NCI-H524 treated with DMSO at 0.1 percent for 48 hours (cell line): ENCODE measurements at regions not wholly inside any gene's neighbourhood (a gene's known extent, or its start where the extent isn't known, plus 50 kb on each side); places are given as distances from the start of the nearest gene placed in this dataset.

ENCODE experiments used
- DNase-seq: peaks from one replicate; lab custom pipeline; 2025; lab: John Stamatoyannopoulos, UW

DNA sequence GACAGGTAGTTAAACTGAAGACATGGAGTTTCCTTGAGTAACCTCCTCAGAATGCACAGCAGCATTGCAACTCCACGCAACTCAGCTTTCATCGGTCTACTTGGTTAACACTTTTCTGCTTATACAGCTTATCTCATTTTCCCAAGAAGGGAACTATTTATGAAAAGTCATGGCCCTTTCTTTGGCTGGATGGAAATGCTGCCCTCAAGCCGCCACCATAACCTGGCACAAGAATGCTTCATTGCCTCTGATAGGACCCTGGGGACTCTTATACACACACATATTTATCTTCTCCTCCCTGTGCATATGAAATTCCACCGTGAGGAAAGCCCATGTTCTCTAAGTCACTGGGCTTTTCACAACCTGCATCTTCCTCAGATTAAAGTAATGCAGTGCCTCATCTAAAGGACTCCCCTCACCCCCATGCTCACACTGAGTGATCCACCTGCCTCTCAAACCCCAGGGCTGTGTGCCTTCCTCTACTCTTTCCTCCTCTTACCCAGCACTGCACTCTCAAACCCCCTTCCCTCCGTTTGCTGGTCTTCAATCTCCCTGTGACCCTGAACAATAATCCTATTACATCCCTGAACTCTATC is 192.0 kb upstream of the HNRNPA3 start:
- DNase-seq, result no peak

DNA sequence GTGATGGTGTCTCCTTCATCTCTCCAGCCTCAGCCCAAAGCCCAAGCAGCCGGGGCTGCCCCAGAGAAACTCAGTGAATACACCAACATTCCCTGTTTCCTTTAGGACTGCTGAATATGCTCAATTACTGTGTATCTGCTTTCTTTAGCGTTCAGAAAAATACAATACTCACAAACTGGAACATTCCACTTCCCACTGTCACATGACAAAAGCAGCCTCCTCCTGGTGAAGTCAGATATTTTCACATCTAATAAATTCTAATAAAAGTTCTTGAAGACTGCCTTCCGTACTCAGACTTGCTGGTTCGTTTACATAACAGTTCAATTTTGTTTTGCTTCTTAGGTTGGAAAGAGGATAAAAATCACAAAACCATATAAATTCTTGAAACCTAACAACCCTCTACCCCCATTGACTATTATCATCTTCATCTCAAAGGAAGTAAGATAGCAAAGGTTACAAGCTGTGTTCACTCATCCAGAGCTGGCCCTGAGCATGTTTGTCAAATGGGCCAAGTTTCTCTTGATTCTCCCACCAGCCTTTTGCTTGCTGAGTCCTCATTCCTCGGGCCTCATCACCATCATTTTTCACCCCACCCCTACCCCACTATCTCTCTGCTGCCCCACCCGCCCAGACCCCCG is 190.8 kb upstream of the HNRNPA3 start:
- DNase-seq, result no peak

DNA sequence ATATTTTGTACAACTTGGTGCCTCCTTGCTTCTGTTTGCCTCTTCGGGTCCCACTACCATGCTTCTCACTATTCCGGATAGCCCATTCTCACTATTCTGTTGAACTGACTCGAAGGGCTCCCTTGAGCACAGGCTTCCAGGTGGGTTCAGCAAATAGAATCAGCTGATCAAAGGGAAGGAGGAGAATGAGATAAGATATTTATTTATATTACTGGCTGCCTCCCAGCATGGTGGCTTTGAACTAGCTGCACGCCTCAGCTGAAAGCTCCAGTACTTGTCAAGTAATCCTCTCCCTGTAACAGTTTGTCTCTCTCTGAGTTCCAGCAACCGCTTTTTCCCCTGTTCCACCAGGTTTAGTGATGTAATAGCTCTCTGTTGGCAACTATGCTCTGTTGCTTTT is 187.8 kb upstream of the HNRNPA3 start:
- DNase-seq, result no peak

DNA sequence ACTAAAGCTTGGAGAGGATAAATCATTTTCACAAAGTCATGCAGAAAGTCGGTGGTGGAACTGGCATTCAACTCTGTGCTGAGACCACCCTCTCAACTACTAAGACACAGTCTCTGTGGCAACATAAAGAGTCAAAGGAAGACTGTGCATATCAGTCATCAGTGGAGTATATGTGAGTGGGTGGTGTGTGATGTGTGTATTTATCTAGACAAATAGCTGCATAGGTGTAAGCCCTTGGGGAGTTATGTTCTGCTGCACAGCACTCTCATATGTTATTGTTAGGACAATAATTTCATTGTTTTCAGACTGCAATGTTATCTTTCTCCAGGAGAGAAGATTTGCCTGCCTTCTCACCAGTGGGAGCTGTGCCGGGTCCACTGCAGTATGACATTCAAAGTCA is 186.3 kb upstream of the HNRNPA3 start:
- DNase-seq, result no peak

DNA sequence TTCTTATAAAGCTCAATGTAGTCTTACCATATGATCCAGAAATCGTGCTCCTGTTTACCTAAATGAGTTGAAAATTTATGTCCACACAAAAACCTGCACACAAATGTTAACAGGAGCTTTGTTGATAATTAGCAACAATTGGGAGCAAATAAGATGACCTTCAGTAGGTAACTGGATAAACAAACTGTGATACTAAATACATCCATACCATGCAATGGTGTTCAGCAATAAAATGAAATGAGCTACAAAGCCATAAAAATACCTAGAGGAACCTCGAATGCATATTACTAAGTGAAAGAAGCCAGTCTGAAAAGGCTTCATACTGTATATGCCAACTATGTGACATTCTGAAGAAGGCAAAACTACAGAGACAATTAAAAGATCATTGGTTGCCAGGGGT is 185.6 kb upstream of the HNRNPA3 start:
- no peak for DNase-seq

DNA sequence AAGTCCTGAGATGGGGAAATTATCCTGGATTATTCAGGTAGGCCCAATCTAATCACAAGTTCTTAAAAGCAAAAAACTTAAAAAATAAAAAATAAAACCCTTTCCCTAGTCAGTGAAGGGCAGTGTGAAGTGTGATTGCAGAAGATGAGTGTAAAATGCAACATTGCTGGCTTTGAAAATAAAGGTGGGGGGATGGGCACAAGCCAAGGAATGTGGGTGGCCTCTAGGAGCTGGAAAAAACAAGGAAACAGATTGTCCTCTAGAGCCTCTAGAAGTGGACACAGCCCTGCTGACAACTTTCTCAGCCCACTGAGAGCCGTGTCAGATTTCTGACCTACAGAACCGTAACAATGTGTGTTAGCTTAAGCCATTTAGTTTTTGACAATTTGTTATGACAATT is 184.3 kb upstream of the HNRNPA3 start:
- no peak for DNase-seq

DNA sequence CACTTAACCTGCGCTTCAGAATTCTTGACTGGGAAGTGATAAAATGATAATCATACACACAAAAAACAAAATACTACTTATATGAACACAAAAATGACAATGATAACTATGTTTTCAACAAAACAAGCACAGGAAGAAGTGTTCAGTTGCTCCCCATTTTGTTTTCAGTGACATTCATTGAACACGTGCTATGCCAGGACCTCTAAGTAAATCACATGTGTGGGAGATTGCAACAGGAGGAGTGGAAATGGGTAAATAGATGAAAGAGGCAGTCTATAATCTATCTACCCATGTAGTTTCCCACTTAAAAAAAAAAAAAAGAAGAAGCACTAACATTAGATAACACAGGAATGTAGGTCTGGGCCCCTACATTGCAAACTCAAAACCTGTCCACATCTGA is 183.5 kb upstream of the HNRNPA3 start:
- DNase-seq, result no peak

DNA sequence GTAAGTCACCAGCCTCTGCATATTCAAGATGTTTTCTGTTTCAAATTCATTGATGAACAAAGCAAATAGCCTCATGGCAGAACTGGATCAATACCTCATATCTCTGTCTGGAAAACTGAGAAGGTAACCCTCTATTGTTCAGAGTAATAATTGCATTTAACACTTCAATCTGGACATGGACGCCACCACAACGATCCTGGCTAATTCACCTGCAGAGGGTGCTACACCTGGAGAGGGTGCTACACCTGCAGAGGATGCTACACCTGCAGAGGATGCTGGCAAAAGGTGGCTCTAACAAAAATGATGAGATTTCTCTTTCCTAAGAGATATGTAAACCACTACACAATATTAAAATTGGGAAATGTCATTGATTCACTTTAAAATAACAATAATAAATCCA is 183.1 kb upstream of the HNRNPA3 start:
- no peak for DNase-seq

DNA sequence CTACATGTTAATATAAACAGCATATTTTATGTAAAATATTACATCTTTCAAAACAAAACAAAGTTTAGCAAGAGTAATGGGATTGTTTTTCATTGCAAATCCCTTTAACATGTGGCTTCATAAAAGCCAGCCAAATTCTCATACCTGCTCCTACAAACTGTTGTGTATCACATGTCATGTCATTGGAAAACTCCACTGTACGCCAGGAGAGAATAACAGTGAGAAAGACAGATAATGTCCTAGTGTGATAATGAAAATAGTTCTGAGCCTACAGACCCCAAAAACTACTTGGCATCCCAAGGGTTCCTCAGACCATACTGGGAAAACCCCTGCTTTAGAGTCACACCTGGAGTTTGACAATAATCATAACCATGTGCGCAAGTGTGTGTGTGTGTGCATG is 182.7 kb upstream of the HNRNPA3 start:
- DNase-seq, result no peak

DNA sequence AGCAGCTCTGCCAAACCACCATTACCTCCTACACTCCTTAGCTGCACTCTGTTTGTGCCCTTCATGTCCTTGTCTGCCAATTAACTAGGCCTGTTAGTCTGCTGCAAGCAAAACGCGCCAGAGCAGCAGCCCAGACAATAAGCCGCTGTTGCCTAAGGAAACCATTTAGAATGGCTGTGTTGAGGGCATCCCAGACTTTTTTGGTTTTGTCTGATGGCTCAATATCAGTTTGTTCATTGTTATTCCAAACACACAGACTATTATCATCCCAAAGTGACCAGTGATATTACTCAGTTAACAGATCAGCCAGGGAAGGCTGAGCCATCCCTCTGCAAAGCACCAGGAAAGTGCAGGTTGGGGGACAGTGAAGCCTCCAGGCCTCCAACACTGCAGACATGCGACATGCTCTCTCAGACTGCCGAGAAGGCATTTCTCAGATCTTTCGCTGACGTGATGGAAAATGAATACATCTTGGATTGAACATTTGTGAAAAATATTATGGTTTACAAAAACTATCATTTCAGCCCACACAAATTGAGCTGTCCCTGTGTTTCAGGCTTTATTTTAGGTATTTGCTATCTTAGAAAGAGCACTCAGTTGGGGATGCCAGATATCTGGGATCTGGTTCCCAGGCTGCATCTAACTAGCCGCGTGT is 182.0 kb upstream of the HNRNPA3 start:
- DNase-seq, result no peak

DNA sequence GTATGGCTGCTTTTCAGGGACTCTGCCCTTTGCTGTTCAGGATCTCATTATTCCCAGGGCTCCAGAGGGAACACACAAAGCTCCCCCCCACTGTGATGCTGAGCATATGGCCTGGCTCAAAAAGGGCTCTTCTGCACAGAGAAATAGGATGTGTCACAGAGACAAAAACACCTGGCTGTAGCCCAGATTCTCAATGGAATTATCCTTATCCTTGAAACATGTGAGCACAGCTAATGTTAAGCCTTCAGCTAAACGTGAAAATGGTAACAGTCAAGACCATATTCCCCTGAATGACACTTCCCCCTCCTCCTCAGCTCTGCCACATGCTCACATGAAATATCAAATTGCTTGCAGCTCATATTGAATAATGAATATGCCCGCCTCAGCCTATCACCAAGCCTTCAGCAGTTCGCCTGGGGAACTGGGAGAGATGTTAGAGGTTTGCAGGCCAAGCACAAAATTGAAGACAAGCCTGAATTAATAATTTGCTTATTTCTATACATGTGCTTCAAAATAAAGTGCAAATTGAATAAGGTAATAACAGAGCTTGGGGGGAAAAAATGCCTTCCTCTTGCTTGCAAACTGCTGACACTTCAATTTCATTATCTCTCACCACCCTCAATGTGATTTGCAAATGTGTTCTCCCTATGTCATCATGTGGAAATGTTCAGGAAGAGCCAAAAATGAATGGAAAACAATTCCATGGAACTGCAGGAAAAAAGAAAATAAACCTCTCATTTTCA is 181.0 kb upstream of the HNRNPA3 start:
- DNase-seq, result peak; percentile 95

DNA sequence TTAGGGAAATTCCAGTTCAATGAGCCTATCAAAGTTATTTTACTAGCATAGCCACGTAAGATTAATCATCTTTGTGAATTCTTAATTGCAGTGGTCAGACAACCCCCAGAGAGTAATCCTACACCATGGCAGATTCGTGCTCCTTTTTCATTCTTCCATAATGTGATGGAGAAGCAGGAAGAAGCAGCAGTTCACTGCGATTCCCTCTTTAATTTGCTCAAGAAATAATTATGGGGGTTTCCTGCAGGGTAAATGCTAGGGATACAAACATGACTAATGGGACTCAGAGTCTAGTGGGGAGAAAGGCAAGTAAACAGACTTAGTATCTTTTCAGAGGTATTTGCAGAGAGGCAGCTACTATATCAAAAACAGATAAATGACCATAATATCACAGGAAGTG is 175.8 kb upstream of the HNRNPA3 start:
- no peak for DNase-seq

DNA sequence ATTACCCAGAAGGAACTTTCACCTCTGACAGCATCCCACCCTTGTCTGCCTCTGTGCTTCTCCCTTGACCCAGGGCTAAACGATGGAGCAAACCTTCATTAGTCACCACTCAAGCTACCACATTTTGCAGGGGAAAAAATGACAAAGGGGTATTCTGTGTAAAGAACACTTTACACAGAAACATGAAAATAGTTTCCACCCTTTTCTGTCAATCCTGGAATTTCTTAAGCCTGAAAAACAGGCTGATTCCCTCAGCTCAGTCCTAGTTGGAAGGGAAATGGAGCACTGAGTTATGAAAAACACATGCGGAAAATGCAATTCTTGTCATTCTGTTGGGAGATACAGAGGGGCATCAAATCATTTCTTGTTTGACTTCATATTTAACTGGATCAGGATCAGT is 175.0 kb upstream of the HNRNPA3 start:
- no peak for DNase-seq

DNA sequence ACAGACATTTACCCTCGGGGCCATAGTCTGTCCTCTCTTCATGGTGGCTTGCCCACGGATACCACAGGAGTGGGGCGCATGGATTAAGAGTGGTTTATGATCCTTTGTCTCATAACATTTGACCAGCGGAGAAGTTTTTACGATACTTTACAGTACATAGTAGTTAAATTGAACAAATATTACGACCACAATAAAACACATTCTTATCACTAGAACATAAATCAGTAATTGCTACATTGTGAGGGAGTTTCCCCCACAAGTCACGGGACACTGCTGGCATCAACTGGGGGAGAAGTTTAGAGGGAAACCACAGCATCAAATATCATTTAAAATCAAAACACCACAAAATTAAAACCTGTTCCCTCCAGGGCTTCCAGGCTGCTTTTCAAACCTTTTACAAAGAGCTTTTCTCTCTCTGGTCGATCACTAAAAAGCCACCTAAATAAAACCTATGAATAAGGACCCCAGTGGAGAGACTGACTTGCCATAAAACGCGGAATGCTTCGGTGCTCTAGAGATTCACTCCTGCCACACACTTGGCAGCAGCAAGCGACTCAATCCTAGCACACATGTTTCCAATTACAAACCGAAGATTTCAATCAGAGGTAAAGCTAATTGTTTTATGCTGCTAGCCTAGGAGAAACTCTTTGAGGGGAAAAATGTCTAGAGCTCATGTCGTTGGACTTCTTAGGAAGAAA is 173.7 kb upstream of the HNRNPA3 start:
- DNase-seq, result no peak

DNA sequence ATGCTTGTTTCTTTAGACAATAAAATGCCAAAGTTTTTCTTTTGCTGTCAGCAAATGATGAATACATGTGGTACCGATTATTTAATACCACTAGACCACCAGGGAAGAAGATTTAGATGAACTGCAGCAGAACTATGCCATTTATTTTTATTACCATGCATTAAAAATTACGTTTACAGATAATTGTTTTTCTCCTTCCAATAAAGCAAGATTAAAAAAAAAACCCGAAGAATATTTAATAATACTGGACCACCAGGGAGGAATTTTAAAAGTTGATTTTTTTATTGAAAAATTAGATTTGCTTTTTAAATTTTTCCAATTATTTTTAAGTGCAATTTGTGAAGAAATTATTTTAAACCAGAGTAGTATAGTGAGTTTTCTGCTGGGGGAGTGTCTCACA is 170.3 kb upstream of the HNRNPA3 start:
- DNase-seq, result no peak

DNA sequence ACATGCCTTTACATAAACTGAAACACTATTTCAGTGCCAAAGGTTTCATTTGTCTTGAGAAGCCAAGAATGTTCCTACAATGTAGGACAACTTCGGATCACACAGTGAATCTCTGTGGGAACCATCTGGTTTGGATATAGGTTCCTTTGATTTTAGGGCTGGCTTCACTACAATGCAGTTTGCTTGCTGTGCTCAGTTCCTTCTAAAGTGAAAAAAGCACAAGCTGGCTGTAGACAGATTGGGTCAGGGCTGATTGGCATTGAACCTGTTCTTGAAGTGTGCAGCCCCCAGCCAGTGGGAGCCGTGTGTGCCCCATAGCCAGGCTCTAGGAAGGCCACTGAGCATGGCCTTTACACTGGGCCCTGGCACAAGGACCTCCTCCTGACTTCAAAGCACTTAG is 167.9 kb upstream of the HNRNPA3 start:
- DNase-seq, result no peak

DNA sequence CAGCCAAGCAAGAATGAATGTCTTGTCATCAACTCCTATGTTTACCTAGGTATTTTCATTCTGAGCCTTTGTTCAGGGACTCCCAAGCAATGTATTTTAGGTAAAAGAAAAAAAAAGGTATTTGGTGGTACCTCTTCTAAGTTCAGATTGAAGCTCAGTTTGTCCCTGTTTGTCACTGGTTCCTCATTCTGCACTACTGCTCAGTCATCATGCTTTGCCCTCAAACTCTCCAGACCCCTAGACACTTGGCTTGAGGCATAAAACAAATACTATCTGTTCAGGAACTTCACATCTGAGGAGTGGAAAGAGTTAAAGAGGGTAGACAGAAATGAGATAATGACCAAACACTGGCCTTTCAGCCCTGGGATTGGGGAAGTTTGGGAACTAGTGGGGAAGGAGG is 163.6 kb upstream of the HNRNPA3 start:
- no peak for DNase-seq

DNA sequence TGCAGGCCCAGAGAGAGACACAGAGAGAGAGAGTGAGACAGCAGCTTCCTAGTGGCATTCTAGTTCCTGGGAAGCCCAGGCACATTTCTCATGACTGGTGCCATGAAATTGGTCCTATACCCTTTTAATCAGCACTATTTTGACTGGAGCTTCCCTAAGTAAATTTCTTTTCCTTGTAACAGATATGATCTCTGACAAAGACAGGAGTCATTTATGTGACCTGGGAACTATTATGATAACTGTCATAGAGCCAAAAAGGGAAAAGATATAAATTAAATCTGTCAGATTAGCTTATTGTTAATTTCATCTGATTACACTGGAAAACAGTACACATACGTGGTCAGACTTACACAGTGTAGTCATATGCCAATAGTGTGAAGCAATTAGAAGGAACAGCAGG is 161.3 kb upstream of the HNRNPA3 start:
- no peak for DNase-seq

DNA sequence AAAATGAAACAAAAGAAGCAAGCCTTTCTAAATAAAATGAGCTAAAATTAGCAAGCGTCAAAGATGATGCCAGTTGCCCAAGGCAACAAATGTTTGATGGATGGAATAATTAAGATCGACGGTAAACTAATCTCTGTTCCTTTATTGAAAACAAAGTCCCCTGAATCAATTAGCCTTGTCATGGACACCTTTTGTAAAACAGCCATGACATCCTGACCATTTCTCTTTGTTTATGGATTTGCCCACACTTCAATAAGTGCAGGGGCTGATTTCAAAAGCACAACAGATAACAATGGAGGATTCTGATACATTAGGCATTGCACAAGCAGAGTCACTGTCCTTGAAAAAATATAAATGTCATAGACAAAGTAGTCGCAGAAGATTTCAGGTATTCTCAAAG is 160.1 kb upstream of the HNRNPA3 start:
- DNase-seq, result no peak

DNA sequence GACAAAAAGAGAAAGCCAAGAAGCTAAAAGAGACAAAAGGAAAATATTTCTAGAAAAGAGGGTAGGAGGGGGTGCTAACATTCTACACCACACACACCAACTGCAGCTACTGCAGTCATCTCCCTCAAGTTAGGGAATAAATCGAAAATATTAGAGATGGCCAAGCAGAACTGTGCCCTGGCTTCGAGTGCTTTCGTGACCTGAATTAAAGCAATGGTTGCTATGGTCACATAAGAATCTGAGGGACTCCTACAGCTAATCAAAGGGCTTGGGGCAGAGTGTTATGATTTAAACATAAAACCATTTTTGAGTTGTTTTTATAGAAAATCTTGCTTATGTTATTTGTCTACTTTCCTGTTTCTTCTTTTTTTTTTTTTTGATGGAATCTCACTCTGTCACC is 159.6 kb upstream of the HNRNPA3 start:
- no peak for DNase-seq

DNA sequence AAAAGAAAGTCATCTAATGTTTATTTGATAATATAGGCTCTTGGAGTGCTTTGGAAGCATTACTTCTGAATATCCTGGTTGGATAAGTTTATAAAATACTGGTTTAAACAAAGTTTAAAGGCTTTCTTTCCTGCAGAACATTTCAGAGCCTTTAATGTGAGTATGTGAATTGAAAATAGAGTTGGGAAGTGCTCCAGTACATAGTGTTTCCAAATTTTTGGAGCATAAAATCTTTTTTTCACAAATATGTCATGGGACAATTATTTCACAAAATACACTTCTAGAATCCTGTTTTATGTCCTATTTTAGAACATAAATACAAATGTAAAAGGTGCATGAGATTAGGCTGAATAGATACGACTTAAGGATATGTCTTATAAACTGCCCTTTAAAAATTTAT is 158.9 kb upstream of the HNRNPA3 start:
- no peak for DNase-seq

DNA sequence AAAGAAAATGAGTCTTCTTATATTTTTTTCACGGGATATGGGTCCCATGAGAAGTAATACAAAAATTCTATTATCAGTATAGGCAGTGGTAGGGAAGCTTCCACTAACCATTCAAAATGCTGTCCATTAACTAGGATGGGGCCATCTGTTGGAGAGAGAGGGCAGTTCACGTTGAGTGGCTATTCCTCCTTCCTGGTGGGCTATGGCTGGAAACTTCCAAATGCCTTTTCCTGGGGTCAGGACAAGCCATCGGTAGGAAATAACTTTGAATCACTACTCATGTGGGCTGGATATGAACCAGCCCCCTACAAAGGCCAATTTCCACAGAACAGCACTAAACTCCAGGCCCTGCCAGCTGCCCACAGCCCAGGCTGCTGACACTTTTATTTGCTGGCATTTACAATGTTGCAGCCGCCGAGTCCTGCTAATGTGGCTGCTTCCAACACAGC is 156.1 kb upstream of the HNRNPA3 start:
- no peak for DNase-seq

DNA sequence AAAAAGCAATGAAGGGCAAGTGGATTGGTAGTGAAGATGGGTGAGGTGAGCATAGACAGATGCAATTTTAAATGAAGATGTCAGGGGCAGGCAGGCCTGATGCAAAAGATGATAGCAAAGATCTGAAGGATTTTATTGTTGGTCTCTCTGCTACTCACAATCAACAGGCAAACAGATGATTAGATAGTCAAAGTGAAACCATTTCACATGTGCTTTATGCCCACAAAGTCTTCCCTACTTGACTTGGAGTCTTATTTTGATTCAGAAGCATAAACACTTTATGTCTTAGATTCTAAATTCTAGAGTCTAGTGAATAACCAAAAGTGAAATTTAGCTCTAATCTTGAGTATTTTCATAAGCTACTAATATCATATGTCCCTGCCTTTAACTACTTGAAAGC is 153.8 kb upstream of the HNRNPA3 start:
- no peak for DNase-seq
